OCI-LY3 (cell line): ENCODE measurements at regions not wholly inside any gene's neighbourhood (a gene's known extent, or its start where the extent isn't known, plus 50 kb on each side); places are given as distances from the start of the nearest gene placed in this dataset.

Experiments used
- H2AFZ ChIP-seq: fragments of 200-600, 300-600 bp; shearing (Covaris generic); 2 replicates; pipeline ENCODE4 v1.6.0; 2014; ENCODE audit warnings: antibody characterized with exemption, low read depth, low read length
- H3K27ac ChIP-seq: fragments of 200-600, 300-600 bp; sonication (generic); 2 replicates; pipeline ENCODE4 v1.5.1; 2014; ENCODE audit warnings: mild to moderate bottlenecking, low read length, moderate library complexity, mixed read lengths
- H3K27me3 ChIP-seq: fragments of 200-600, 300-600 bp; sonication (generic); 2 replicates; pipeline ENCODE4 v1.6.1; 2014; ENCODE audit warnings: low read depth, low read length, mixed read lengths
- H3K36me3 ChIP-seq: fragments of 200-600, 300-600 bp; sonication (generic); replicated peaks from 2 replicates; pipeline ENCODE3; 2014; ENCODE audit warnings: low read depth, low read length, mixed read lengths
- H3K4me1 ChIP-seq: fragments of 300-600, 200-600 bp; sonication (generic); 2 replicates; pipeline ENCODE4 v1.6.1; 2014; ENCODE audit warnings: low read length, mixed read lengths
- H3K4me2 ChIP-seq: fragments of 200-600, 300-600 bp; sonication (generic); 2 replicates; pipeline ENCODE4 v1.6.1; 2014; ENCODE audit warnings: low read length, mixed read lengths
- H3K4me3 ChIP-seq: fragments of 300-600, 200-600 bp; sonication (generic); 2 replicates; pipeline ENCODE4 v1.5.1; 2014; ENCODE audit warnings: antibody characterized with exemption, mild to moderate bottlenecking, low read length, moderate library complexity
- H3K79me2 ChIP-seq: fragments of 300-600, 200-600 bp; shearing (Covaris generic); 2 replicates; pipeline ENCODE4 v1.6.1; 2014; ENCODE audit warnings: mild to moderate bottlenecking, low read length, mixed read lengths
- H3K9ac ChIP-seq: fragments of 300-600, 200-600 bp; shearing (Covaris generic); 2 replicates; pipeline ENCODE4 v1.6.0; 2014; ENCODE audit warnings: mild to moderate bottlenecking, low read length, moderate library complexity
- H3K9me3 ChIP-seq: fragments of 200-600, 300-600 bp; shearing (Covaris generic); 2 replicates; pipeline ENCODE4 v1.6.1; 2014; ENCODE audit warnings: low read length, mixed read lengths; ENCODE audit not compliant: insufficient read depth
- H4K20me1 ChIP-seq: fragments of 200-600, 300-600 bp; sonication (generic); 2 replicates; pipeline ENCODE4 v1.6.1; 2016; ENCODE audit warnings: low read length, mixed read lengths; ENCODE audit not compliant: insufficient read depth
- CTCF ChIP-seq: fragments of 200-600, 300-600 bp; sonication (generic); IDR thresholded peaks from 2 replicates; pipeline ENCODE4 v1.5.1; 2014; ENCODE audit warnings: antibody characterized with exemption, low read length, low read depth
- EZH2phosphoT487 ChIP-seq: fragments of 200-600 bp; shearing (Covaris generic); IDR thresholded peaks from 2 replicates; pipeline ENCODE4 v1.6.1; 2018; ENCODE audit warnings: antibody characterized with exemption, mixed run types, low read depth

- no peaks in the 10 kb centered on the region for H3K36me3 ChIP-seq
These were observed 290.8 kb upstream of the PLXNA2 start for GRCh38 chr1:208534979-208535378.

GRCh38 chr1:208535511-208535910 lies 291.3 kb upstream of the PLXNA2 start:
- H3K27me3 ChIP-seq = peaks cover 30% of the 10 kb centered on the region
- no peak for TF ChIP-seq EZH2phosphoT487
- TF ChIP-seq CTCF = no peak
- no peaks in the 10 kb centered on the region for H3K79me2 ChIP-seq
- H3K4me2 ChIP-seq = no peak overlapping the region
- no peak overlapping the region for H2AFZ ChIP-seq
- no peak overlapping the region for H3K9ac ChIP-seq
- H3K27ac ChIP-seq = no peak overlapping the region
- no peaks in the 10 kb centered on the region for H3K9me3 ChIP-seq
- no peaks in the 10 kb centered on the region for H3K4me1 ChIP-seq
- no peaks in the 10 kb centered on the region for H4K20me1 ChIP-seq
- no peaks in the 10 kb centered on the region for H3K36me3 ChIP-seq
- H3K4me3 ChIP-seq = no peak overlapping the region

More at GRCh38 chr1:208534979-208535378, 290.8 kb upstream of the PLXNA2 start:
- no peak for TF ChIP-seq CTCF
- no peak for TF ChIP-seq EZH2phosphoT487
- H2AFZ ChIP-seq = no peak overlapping the region
- H3K4me3 ChIP-seq = no peak overlapping the region
- H3K4me1 ChIP-seq = no peaks in the 10 kb centered on the region
- H3K9me3 ChIP-seq = no peaks in the 10 kb centered on the region
- no peak overlapping the region for H3K27ac ChIP-seq
- no peaks in the 10 kb centered on the region for H3K79me2 ChIP-seq
- no peak overlapping the region for H3K4me2 ChIP-seq
- no peaks in the 10 kb centered on the region for H4K20me1 ChIP-seq
- no peak overlapping the region for H3K9ac ChIP-seq
- peaks cover 34% of the 10 kb centered on the region for H3K27me3 ChIP-seq

GRCh38 chr1:208536212-208536611 lies 292.0 kb upstream of the PLXNA2 start:
- Histone ChIP-seq H3K9me3 (no peaks in the 10 kb centered on the region), H3K4me1 (no peaks in the 10 kb centered on the region), H3K4me2 (no peak overlapping the region), H3K79me2 (no peaks in the 10 kb centered on the region), H2AFZ (no peak overlapping the region), H3K27me3 (peaks cover 29% of the 10 kb centered on the region), H3K27ac (no peak overlapping the region), H3K9ac (no peak overlapping the region), H4K20me1 (no peaks in the 10 kb centered on the region), H3K36me3 (no peaks in the 10 kb centered on the region), H3K4me3 (no peak overlapping the region)
- TF ChIP-seq CTCF = no peak
- no peak for TF ChIP-seq EZH2phosphoT487

- H3K27ac ChIP-seq = no peak overlapping the region
- no peaks in the 10 kb centered on the region for H3K36me3 ChIP-seq
- H2AFZ ChIP-seq = no peak overlapping the region
- H3K9me3 ChIP-seq = no peaks in the 10 kb centered on the region
- no peak overlapping the region for H3K4me3 ChIP-seq
- no peaks in the 10 kb centered on the region for H4K20me1 ChIP-seq
- H3K9ac ChIP-seq = no peak overlapping the region
- no peaks in the 10 kb centered on the region for H3K4me1 ChIP-seq
- no peaks in the 10 kb centered on the region for H3K79me2 ChIP-seq
- TF ChIP-seq EZH2phosphoT487 (no peak), CTCF (no peak)
- H3K4me2 ChIP-seq = no peak overlapping the region
- peaks cover 20% of the 10 kb centered on the region for H3K27me3 ChIP-seq
These were observed 293.0 kb upstream of the PLXNA2 start for GRCh38 chr1:208537198-208537597.
